ENCODE measurements at regions not wholly inside any gene's neighbourhood (a gene's known extent, or its start where the extent isn't known, plus 50 kb on each side); places are given as distances from the start of the nearest gene placed in this dataset.

DNA sequence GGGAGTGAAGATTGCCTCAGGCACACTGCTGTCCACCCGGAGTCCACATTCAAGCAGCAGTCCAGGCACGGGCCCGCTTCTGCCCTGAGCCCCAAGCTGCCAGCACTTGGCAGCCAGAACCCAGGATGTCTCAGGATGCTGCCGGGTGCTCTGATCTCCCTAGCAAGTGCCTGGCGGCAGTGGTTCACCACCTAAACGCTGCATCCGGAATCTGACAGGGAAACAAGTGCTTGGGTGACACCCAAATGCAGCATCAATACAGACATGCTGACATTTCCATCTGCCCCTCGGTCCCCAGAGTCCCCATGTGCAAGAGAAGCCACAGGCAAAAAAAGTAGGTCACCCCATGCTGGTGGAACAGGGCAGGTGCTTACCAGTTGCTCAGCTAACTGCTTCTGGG is 197.1 kb upstream of the RPL38 start:
- TF ChIP-seq FOXM1 (IDR thresholded peaks at IDR 0.05; ENCODE audit: borderline replicate concordance) = no peak
- no peak for TF ChIP-seq HDGF (IDR thresholded peaks at IDR 0.05; ENCODE audit: borderline replicate concordance)
- no peak for TF ChIP-seq LEF1 (IDR thresholded peaks at IDR 0.05; ENCODE audit: borderline replicate concordance)
- no peak for TF ChIP-seq ELF4 (IDR thresholded peaks at IDR 0.05)

All from HEK293T (cell line).